Superior temporal gyrus (tissue), 1 donor: ENCODE measurements at regions not wholly inside any gene's neighbourhood (a gene's known extent, or its start where the extent isn't known, plus 50 kb on each side); places are given as distances from the start of the nearest gene placed in this dataset.

ENCODE experiments used
- DNase-seq: peaks from one replicate; pipeline ENCODE4 v3.0.0-alpha.2; 2016; ENCODE audit errors: extremely low spot score

GRCh38 chr3:66165660-66166059, 55.1 kb upstream of the SLC25A26 start:
- no peak for DNase-seq

- DNase-seq, result no peak
These were observed 56.6 kb upstream of the SLC25A26 start for GRCh38 chr3:66164155-66164554.

DNA sequence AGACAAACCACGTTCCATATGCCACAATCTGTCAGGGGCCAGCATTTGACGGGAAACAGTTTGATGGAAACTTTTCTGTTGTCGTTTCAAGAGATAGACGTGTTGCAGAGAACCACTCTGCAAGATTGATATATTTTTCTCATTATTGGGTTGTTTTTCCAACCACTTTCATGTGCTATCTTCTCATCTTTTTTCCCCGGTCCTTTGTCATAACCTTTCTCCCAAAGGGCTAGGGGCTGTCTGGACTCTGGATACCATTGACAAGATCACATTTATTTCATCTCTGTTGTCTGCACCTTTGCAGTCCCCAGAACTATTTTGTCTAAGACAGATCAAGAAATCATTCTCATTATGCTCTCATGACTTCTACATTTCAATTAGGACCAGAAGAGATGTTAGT, 57.6 kb upstream of the SLC25A26 start:
- DNase-seq, result no peak

DNA sequence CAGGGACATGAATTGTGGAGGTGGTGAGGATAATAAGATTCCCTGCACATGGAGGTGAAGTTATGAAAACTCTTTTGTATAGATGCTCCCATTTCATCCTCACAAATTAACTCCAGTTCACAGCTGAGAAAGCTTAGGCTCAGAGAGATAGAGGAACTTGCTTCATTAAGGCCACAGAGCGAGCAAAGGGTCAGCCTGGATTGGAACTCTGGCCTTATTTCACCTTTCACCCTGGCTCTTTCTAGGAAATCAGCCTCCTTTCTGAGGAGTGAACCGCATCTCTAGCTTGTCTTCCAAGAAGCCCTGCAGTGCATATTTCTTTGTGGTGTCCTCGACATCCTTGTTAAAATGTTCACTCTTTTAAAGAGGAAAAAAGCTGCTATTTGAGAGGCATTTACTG, 58.0 kb upstream of the SLC25A26 start:
- no peak for DNase-seq

DNA sequence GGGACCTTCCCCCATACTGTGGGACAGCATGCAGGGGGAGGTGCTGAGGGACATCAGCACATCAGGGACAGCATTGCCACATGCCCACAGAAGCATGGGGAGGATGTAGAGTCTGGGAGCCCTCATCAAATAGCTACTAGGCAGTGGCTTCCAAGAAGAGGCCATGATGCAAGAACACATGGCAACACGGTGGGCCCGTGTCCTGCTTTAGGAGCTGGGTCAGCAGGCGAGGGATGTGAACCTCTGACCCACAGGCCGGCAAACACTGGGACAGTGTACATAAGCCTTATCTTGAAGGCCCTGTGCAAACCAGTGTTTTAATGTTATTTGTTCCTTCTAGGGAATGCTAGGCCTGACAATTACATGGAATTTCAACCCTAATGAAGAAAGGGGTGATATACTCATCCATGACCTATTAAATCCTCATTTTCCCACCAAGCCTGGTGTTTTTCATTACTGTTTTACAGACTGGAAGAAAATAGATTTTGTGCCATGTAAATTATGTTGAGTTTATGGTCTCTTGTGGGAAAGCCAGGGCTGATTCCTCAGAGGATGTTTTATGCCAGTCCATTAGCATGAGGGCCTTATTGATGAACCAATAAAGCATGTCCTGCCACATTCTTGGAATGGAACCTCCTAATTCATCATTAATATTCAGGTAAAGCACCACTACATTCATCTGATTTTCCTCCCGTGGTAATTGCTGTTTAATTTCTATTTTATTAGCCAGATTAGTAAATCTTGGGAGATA, 61.7 kb upstream of the SLC25A26 start:
- no peak for DNase-seq

DNA sequence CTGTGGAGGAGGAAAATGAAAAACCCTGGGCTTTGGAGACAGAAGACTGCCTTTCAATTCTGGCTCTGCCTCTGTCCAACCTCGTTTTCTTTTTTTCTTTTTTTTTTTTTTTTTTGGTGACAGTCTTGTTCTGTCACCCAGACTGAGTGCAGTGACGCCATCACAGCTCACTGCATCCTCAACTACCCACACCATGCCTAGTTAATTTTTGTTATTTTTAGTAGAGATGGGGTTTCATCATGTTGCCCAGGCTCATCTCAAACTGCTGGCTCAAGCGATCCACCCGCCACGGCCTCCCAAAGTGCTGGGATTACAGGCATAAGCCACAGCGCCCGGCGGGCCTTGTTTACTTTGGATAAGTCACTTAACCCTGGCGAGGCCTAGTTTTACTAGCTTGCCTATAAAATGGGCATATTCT, 66.3 kb upstream of the SLC25A26 start:
- no peak for DNase-seq

GRCh38 chr3:66153481-66154443, 67.0 kb upstream of the SLC25A26 start:
- peak; percentile 74 for DNase-seq

- no peak for DNase-seq
These were observed 68.5 kb upstream of the SLC25A26 start for GRCh38 chr3:66152336-66152735.

DNA sequence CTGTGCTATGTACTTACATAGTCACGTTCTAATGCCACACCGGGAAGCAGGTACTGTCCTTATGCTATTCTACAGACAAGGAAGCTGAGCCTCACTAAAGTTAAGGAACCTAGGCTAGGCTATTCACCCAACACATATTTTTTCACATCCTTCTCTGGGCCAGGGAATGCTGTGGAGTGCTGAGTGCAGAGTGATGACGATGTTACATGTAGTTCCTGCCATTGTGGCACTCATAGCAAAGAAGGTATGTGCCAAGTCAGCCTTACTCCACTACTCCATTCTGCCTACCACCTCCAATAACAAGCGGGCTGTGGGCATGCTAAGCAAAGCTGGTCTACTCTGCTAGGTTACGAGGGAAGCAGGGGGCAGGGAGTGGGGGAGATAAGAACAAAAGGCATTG, 69.8 kb upstream of the SLC25A26 start:
- no peak for DNase-seq

DNA sequence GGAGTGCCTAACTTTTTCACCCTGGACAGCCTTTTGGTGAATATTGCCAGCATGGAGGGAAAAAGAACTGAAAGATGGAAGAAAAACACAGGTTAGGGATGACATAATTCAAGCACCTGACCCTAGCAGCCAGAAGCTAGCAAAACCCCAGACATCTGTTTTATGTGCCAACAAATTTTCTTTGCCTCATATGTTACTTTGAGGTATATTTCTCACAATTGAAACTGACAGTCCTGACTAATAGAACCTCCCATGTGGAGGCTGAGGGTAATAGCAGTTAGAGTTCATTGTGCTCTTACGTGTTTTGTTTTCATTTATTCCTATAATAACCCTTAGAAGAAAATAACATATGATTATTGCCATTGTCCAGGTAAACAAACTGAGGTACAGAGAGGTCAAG, 71.5 kb upstream of the SLC25A26 start:
- DNase-seq, result no peak

DNA sequence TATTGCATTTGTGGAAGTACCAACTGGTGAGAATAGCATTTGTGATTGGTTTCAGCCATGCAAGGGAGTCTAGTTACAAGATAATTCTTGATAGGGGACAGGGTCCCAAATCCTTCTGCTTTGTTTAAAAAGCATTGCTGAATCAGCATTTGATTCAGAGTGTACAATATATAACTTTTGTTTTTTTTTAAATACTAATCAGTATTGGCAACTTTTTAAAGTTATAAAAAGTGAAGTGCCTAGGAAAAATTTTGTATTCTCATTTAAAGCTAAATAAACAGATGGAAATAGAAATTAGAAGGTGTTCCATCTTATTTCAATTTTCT, 75.4 kb upstream of the SLC25A26 start:
- no peak for DNase-seq

DNA sequence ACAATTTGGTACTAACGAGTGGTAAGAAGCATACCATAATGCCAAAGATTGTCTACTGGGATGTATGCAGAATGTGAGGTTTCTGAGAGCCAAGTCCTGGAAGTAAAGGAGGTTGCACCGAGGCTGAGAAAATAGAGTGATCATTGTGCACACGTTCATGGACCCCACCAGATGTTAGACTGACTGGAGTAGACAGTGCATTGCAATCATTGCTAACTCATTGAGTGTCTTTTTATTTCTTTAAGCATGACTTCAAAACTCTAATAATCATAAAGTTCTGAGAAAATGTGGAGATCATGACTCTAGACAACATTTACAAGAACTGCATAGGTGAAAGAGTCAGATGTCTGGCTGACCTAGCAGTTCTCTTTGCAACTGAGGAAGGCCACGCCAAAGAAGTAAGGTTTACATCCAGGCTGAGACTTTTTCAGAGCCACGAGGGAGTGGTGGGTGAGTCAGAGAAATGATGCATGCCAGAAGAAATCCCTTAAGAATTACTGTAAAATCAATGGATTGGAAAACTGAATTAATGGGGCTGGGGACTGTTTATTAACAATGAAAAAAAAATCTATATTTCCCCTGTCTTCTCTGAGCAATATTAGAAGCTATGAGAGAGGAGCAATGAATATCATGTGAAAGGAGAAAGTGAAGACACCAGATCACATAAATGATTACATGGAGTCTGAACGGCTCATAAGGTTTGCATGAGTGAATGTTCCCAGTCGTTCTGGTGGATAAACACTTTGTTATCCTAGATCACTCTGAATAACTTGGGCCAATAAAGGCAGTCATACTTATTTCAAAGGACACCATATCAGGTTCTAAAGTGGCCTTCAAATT, 76.0 kb upstream of the SLC25A26 start:
- no peak for DNase-seq

GRCh38 chr3:66142079-66142478, 78.7 kb upstream of the SLC25A26 start:
- DNase-seq, result no peak

GRCh38 chr3:66140743-66141372, 79.9 kb upstream of the SLC25A26 start:
- no peak for DNase-seq

GRCh38 chr3:66140106-66140505, 80.7 kb upstream of the SLC25A26 start:
- no peak for DNase-seq

DNA sequence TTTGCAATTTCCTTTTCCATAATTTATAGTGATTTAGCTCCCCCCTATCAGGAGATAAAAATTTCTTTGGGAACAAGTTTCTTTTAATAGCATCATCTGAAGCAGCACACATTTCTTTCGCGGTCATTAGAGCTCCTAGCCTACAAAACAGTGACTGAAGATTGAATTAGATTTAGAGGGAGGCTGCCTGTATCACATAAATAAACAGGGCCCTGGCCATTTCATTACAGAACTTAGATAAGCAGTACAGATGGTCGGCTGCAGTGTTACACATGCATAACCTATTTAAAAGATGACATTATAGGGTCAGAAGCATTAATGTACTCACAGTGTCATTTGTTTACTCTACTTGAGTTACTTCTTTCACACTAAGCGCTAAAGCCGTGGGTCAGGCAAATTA, 81.4 kb upstream of the SLC25A26 start:
- no peak for DNase-seq

DNA sequence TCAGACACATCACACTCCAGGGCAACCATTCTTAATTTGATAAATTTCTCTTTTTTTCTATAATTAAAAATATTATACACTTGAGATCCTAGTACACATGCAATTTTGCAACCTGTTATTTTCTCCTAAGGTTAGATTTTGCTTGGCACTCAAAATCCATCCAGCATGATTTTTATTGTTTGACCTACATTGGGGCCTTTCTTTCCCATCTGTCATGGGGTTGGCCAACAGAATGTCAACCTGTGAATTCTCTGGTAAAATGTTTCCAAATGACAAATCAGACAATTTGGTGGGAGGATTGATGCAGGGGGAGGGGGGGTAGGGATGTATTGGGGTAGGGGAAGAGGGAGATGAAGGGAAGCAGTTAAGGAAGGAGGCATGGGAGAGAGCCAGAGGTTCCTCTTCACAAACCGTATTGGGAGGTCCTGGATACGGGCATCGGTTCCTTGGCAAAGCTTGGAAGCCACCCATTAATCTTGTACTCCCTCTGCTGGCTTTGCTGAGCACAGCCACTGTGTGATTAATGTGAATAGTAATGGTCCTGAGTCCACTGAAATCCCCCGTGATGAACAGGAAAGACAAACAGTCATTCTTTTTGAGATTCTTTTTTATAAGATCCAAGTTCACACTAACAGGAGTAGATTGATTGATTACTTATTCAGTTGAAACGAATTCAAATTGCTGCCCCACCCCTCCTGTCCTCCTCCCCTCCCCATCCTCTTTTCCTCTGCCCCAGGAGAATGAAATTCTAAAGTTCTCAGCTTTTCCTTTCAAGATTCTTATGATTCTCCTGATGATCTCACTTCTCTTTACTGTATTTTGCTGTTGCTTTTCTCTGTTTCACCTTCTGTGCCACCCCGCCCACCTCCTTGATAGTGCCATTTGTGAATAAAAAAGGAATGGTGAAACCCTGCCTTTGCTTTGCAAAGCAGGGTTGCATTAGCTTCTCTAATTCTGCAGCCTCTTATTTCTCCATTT, 82.2 kb upstream of the SLC25A26 start:
- DNase-seq, result peak; percentile 78

DNA sequence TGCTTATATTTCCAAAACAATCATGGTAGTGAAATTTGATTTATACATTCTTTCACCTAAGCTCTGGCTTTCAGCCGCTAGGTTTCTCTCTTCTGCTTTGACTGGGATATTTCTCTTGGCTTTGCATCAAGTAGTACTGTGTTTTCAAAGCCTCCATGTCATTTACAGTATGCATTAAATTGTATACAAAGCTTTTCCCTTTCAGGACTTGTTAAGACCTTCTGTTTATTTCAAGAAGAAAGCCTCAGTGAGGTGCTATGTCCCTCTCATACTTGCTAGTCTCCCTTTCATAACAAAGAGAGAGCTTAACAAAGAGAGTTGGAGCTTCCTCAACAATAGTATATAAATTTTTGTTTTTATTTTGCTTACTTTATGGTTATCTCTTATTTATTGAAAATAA, 84.2 kb upstream of the SLC25A26 start:
- no peak for DNase-seq

DNA sequence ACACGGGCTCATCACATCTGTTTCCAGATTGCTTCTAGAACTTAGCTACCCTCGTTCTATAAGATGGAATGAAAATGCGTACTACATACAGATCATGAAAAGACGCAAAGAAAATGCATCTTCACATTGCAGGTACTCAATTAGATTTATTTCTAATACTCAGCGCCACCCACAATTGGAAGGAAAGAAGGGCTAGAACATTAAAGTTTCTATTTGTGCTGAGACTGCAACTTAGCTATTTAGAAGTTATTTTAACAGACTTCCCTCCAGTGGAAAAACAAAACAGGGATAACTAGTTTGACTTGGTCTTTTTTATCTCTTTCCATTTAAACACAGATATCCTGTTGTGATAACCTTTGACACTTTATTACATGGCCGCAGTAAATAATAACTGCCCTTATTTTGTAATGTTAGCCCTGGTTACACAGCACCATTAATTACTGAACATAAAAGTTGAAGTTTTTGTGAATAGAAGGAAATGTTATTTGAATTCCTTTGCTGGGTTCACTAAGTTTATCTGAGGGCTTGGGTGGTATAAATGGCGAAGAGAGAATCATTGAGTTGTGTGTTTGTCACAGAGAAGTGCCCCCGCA, 86.9 kb upstream of the SLC25A26 start:
- no peak for DNase-seq
